SU-DHL-6 (cell line): ENCODE measurements at regions not wholly inside any gene's neighbourhood (a gene's known extent, or its start where the extent isn't known, plus 50 kb on each side); places are given as distances from the start of the nearest gene placed in this dataset.
"Not testable (repeated sequence)": the region's sequence is repeated elsewhere in the genome, so short reads cannot be mapped to it uniquely, and the experiment has no call there.

Experiments
- EZH2phosphoT487 ChIP-seq: fragments of 200-600 bp; sonication (generic), shearing (Covaris generic); conservative IDR thresholded peaks from 2 replicates; pipeline ENCODE4 v1.6.1; 2018; ENCODE audit warnings: mild to moderate bottlenecking, antibody characterized with exemption, low read length, moderate library complexity, mixed read lengths
- TF ChIP-seq, protein P1 (sequence below): fragments of 200-600 bp; sonication (generic); IDR thresholded peaks from one replicate; pipeline ENCODE4 v1.5.1; 2017; ENCODE audit warnings: antibody characterized with exemption, mild to moderate bottlenecking, low read length, moderate library complexity; ENCODE audit not compliant: insufficient read depth, poor library complexity, severe bottlenecking

DNA sequence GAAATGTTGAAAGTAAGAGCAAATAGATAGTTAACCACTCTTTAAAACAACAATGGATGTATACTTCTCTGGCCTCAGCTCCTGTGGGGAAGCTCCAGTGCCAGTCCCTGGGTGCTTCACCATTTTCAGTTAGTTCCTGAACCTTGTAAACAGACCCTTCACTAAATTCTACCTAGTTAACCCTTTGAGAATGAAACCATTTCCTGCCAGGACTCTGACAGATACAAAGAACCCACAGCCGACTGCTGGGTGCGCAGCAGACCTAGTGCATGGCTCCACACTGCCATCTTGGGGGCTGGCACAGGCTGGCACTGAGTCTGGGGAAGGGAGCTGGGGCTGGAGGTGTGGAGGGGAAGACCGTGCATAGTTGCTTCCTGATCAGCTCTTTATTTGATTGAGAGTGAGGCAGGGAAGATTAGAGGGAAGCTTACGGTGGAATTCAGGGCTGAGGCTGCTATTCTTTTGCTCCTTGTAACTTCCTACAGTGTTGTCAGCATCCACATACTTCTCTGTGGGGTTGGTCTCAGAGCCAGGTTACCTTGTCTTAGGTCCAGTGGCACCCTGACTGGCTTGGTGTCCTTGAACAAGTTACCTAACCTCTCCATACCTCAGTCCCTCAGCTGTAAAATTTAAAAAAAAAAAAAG lies 62.3 kb upstream of the TP53BP2 start:
- TF ChIP-seq, protein P1, sequence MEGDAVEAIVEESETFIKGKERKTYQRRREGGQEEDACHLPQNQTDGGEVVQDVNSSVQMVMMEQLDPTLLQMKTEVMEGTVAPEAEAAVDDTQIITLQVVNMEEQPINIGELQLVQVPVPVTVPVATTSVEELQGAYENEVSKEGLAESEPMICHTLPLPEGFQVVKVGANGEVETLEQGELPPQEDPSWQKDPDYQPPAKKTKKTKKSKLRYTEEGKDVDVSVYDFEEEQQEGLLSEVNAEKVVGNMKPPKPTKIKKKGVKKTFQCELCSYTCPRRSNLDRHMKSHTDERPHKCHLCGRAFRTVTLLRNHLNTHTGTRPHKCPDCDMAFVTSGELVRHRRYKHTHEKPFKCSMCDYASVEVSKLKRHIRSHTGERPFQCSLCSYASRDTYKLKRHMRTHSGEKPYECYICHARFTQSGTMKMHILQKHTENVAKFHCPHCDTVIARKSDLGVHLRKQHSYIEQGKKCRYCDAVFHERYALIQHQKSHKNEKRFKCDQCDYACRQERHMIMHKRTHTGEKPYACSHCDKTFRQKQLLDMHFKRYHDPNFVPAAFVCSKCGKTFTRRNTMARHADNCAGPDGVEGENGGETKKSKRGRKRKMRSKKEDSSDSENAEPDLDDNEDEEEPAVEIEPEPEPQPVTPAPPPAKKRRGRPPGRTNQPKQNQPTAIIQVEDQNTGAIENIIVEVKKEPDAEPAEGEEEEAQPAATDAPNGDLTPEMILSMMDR = not testable (repeated sequence)
- not testable (repeated sequence) for TF ChIP-seq EZH2phosphoT487
